H1 (cell line): ENCODE measurements at regions not wholly inside any gene's neighbourhood (a gene's known extent, or its start where the extent isn't known, plus 50 kb on each side); places are given as distances from the start of the nearest gene placed in this dataset.

Source experiments
- CTCF ChIA-PET: fragments of 300-600 bp; sonication (Branson Sonifier 250); formaldehyde crosslinking; loops from one replicate; lab custom pipeline; 2021; ENCODE audit not compliant: partially characterized antibody; lab: Charles Lee
- POLR2A ChIA-PET: fragments of 300-600 bp; sonication (Branson Sonifier 250); formaldehyde crosslinking; loops from one replicate; lab custom pipeline; 2021; ENCODE audit warnings: inconsistent platforms; ENCODE audit not compliant: partially characterized antibody; lab: Charles Lee
- DNase-seq, 2 experiments: peaks; one replicate each; pipeline versions ENCODE4 v3.0.0 to v3.0.0-alpha.2; 2010 to 2022; ENCODE audit warnings: low spot score in 2 of 2, low read depth in 1 of 2, mixed read lengths in 1 of 2
- FAIRE-seq: peaks from 2 replicates; lab custom pipeline; 2011; peaks lifted over from hg19 to GRCh38; lab: Jason Lieb, UNC
- H2AFZ ChIP-seq: 2 replicates; pipeline ENCODE4 v1.8.1; 2012; ENCODE audit warnings: low read length, inconsistent platforms
- H2AK5ac ChIP-seq: 2 replicates; pipeline ENCODE4 v1.6.1; 2013; ENCODE audit warnings: low read depth, low read length
- H2BK120ac ChIP-seq: replicated peaks from 2 replicates; pipeline ENCODE3; 2013; ENCODE audit warnings: low read depth, low read length, inconsistent platforms
- H2BK12ac ChIP-seq: 2 replicates; pipeline ENCODE4 v1.6.1; 2013; ENCODE audit warnings: low read depth, low read length
- H2BK15ac ChIP-seq: 2 replicates; pipeline ENCODE4 v1.6.1; 2013; ENCODE audit warnings: low read length
- H2BK20ac ChIP-seq: 2 replicates; pipeline ENCODE4 v1.6.1; 2013; ENCODE audit warnings: low read length
- H2BK5ac ChIP-seq: 2 replicates; pipeline ENCODE4 v1.6.1; 2013; ENCODE audit warnings: low read depth, low read length
- H3K14ac ChIP-seq: 2 replicates; pipeline ENCODE4 v1.6.1; 2013; ENCODE audit warnings: inconsistent platforms; ENCODE audit not compliant: insufficient read length
- H3K18ac ChIP-seq: 2 replicates; pipeline ENCODE4 v1.6.1; 2013; ENCODE audit warnings: low read length; ENCODE audit errors: extremely low read depth
- H3K23ac ChIP-seq: 2 replicates; pipeline ENCODE4 v1.6.1; 2013; ENCODE audit warnings: inconsistent platforms; ENCODE audit not compliant: insufficient read length
- H3K23me2 ChIP-seq: 2 replicates; pipeline ENCODE4 v1.6.1; 2013; ENCODE audit warnings: low read depth, low read length
- H3K27ac ChIP-seq: 2 replicates; pipeline ENCODE4 v1.6.1; 2011; ENCODE audit warnings: low read depth, low read length, inconsistent platforms
- H3K27me3 ChIP-seq, 4 experiments: replicated peaks in 1 of 4; 1 replicate in 1 of 4; 2 replicates in 3 of 4; pipeline versions ENCODE4 v1.6.1 to v1.8.1; 2011 to 2013; ENCODE audit warnings: low read length in 3 of 4, mild to moderate bottlenecking in 3 of 4, inconsistent platforms in 2 of 4, mixed read lengths in 2 of 4, moderate library complexity in 1 of 4; ENCODE audit not compliant: control insufficient read depth in 3 of 4, insufficient read depth in 3 of 4; ENCODE audit errors: extremely low read depth in 1 of 4
- H3K36me3 ChIP-seq, 4 experiments: 2 replicates each; pipeline versions ENCODE4 v1.6.1 to v1.8.1; 2011 to 2013; ENCODE audit warnings: mild to moderate bottlenecking in 4 of 4, low read length in 3 of 4, moderate library complexity in 2 of 4, control low read depth in 1 of 4, inconsistent platforms in 1 of 4; ENCODE audit not compliant: insufficient read depth in 4 of 4, control insufficient read depth in 2 of 4
- H3K4ac ChIP-seq: replicated peaks from 2 replicates; pipeline ENCODE3; 2013; ENCODE audit warnings: low read length, low read depth, mixed read lengths, inconsistent platforms; ENCODE audit not compliant: insufficient read length
- H3K4me1 ChIP-seq, 4 experiments: replicated peaks in 1 of 4; 1 replicate in 1 of 4; 2 replicates in 3 of 4; pipeline versions ENCODE4 v1.6.1 to v1.8.1; 2011 to 2013; ENCODE audit warnings: low read length in 3 of 4, inconsistent platforms in 2 of 4, mixed read lengths in 1 of 4; ENCODE audit not compliant: insufficient read depth in 4 of 4, control insufficient read depth in 3 of 4
- H3K4me2 ChIP-seq, 2 experiments: 2 replicates each; pipeline versions ENCODE4 v1.6.1 to v1.8.1; 2011 to 2013; ENCODE audit warnings: low read depth in 2 of 2, low read length in 2 of 2, control low read depth in 1 of 2, inconsistent platforms in 1 of 2, mild to moderate bottlenecking in 1 of 2; ENCODE audit not compliant: insufficient read depth in 1 of 2
- H3K4me3 ChIP-seq, 4 experiments: fragments of 200-600, 300-600 bp in 1 of 4; sonication (generic), shearing (Covaris generic), sonication (Bioruptor Twin) in 1 of 4; 2 replicates each; pipeline versions ENCODE4 v1.5.1 to v1.8.1; 2011 to 2016; ENCODE audit warnings: low read length in 4 of 4, low read depth in 3 of 4, control low read depth in 2 of 4, inconsistent platforms in 2 of 4, mild to moderate bottlenecking in 2 of 4, mixed read lengths in 1 of 4, moderate library complexity in 1 of 4; ENCODE audit not compliant: insufficient read depth in 2 of 4; ENCODE audit errors: extremely low read depth in 1 of 4
- H3K56ac ChIP-seq: replicated peaks from 2 replicates; pipeline ENCODE3; 2013; ENCODE audit warnings: low read depth, mild to moderate bottlenecking, mixed read lengths, low read length, inconsistent platforms; ENCODE audit not compliant: insufficient read length
- H3K79me1 ChIP-seq: 2 replicates; pipeline ENCODE4 v1.6.1; 2013; ENCODE audit warnings: low read depth, low read length, control low read depth
- H3K79me2 ChIP-seq, 2 experiments: 2 replicates each; pipeline versions ENCODE4 v1.6.1 to v1.8.1; 2012 to 2013; ENCODE audit warnings: low read length in 2 of 2, mild to moderate bottlenecking in 2 of 2, inconsistent platforms in 1 of 2; ENCODE audit not compliant: insufficient read depth in 2 of 2, control insufficient read depth in 1 of 2
- H3K9ac ChIP-seq, 4 experiments: replicated peaks in 1 of 4; 1 replicate in 1 of 4; 2 replicates in 3 of 4; pipeline versions ENCODE4 v1.6.1 to v1.8.1; 2011 to 2013; ENCODE audit warnings: low read depth in 3 of 4, low read length in 3 of 4, control low read depth in 2 of 4, mild to moderate bottlenecking in 2 of 4, moderate library complexity in 2 of 4, inconsistent platforms in 1 of 4; ENCODE audit errors: extremely low read depth in 1 of 4
- H3K9me3 ChIP-seq, 2 experiments: 2 replicates each; pipeline versions ENCODE4 v1.6.1 to v1.8.1; 2012 to 2013; ENCODE audit warnings: mild to moderate bottlenecking in 2 of 2, moderate library complexity in 2 of 2, control low read depth in 1 of 2, inconsistent platforms in 1 of 2, low read depth in 1 of 2, low read length in 1 of 2, mixed read lengths in 1 of 2; ENCODE audit not compliant: insufficient read depth in 2 of 2
- H4K20me1 ChIP-seq, 2 experiments: replicated peaks in 1 of 2; 2 replicates each; pipeline versions ENCODE3 to v1.8.1; 2011 to 2013; ENCODE audit warnings: inconsistent platforms in 2 of 2, low read length in 2 of 2, mild to moderate bottlenecking in 1 of 2; ENCODE audit not compliant: insufficient read depth in 2 of 2, control insufficient read depth in 1 of 2
- H4K5ac ChIP-seq: 2 replicates; pipeline ENCODE4 v1.6.1; 2013; ENCODE audit warnings: low read length, low read depth, mixed read lengths, inconsistent platforms; ENCODE audit not compliant: insufficient read length
- H4K8ac ChIP-seq: 2 replicates; pipeline ENCODE4 v1.8.0; 2013; ENCODE audit warnings: mild to moderate bottlenecking, moderate library complexity, low read length, inconsistent platforms; ENCODE audit not compliant: insufficient read depth; ENCODE audit errors: extremely low read depth
- H4K91ac ChIP-seq: replicated peaks from 2 replicates; pipeline ENCODE3; 2013; ENCODE audit warnings: low read length, mixed read lengths, inconsistent platforms; ENCODE audit not compliant: insufficient read length
- BACH1 ChIP-seq: IDR thresholded peaks from 2 replicates; pipeline ENCODE4 v1.6.1; 2012; ENCODE audit warnings: low read length, improper control_type of control experiment
- BRCA1 ChIP-seq: IDR thresholded peaks from 2 replicates; pipeline ENCODE4 v1.6.1; 2012; ENCODE audit warnings: low read depth, low read length, improper control_type of control experiment
- EP300 ChIP-seq, 2 experiments: IDR thresholded peaks; 1 replicate in 1 of 2; 2 replicates in 1 of 2; pipeline ENCODE4 v1.6.1; 2011 to 2012; ENCODE audit warnings: low read depth in 2 of 2, low read length in 2 of 2, mild to moderate bottlenecking in 2 of 2, borderline replicate concordance in 1 of 2, inconsistent platforms in 1 of 2, moderate library complexity in 1 of 2
- GABPA ChIP-seq: IDR thresholded peaks from 2 replicates; pipeline ENCODE4 v1.6.1; 2011; ENCODE audit warnings: mild to moderate bottlenecking, low read length, moderate library complexity, borderline replicate concordance; ENCODE audit not compliant: insufficient read depth
- MAFK ChIP-seq: IDR thresholded peaks from 2 replicates; pipeline ENCODE4 v1.6.1; 2012; ENCODE audit warnings: low read depth, mild to moderate bottlenecking, improper control_type of control experiment, low read length
- NANOG ChIP-seq: IDR thresholded peaks from 2 replicates; pipeline ENCODE4 v1.6.1; 2011; ENCODE audit warnings: low read length, low read depth, mild to moderate bottlenecking, inconsistent platforms; ENCODE audit not compliant: insufficient read depth, poor library complexity, severe bottlenecking
- RAD21 ChIP-seq, 2 experiments: IDR thresholded peaks in 1 of 2; conservative IDR thresholded peaks in 1 of 2; 2 replicates each; pipeline ENCODE4 v1.6.1; 2011; ENCODE audit warnings: low read depth in 2 of 2, low read length in 2 of 2, improper control_type of control experiment in 1 of 2, inconsistent platforms in 1 of 2, mild to moderate bottlenecking in 1 of 2, moderate library complexity in 1 of 2
- SAP30 ChIP-seq: fragments of 300-600 bp; sonication (generic); IDR thresholded peaks from 2 replicates; pipeline ENCODE4 v1.7.1; 2012; ENCODE audit warnings: low read length, moderate library complexity, mild to moderate bottlenecking, inconsistent platforms; ENCODE audit not compliant: insufficient read depth, insufficient replicate concordance
- SRF ChIP-seq: IDR thresholded peaks from 2 replicates; pipeline ENCODE4 v1.6.1; 2011; ENCODE audit warnings: mild to moderate bottlenecking, low read depth, low read length, moderate library complexity
- TAF7 ChIP-seq: optimal IDR thresholded peaks from 2 replicates; pipeline ENCODE3; 2011; ENCODE audit warnings: low read depth, mild to moderate bottlenecking, inconsistent platforms, low read length, moderate library complexity, borderline replicate concordance
- TBP ChIP-seq: IDR thresholded peaks from 2 replicates; pipeline ENCODE4 v1.6.1; 2011; ENCODE audit warnings: low read depth, low read length, improper control_type of control experiment
- YY1 ChIP-seq: IDR thresholded peaks from 2 replicates; pipeline ENCODE4 v1.6.1; 2011; ENCODE audit warnings: low read depth, mild to moderate bottlenecking, low read length
- WGBS, 2 experiments: shearing (Covaris generic) in 1 of 2; methylation state at CpG; one replicate each; pipeline versions ENCODE4 v1.1.6 to v1.1.7; 2013 to 2015; ENCODE audit warnings: low lambda C conversion rate in 2 of 2, mixed read lengths in 2 of 2, inconsistent platforms in 1 of 2, low coverage in 1 of 2, missing lambda C conversion rate in 1 of 2; ENCODE audit not compliant: insufficient replicate concordance in 2 of 2, insufficient coverage in 1 of 2, insufficient read length in 1 of 2; ENCODE audit errors: extremely low coverage in 1 of 2, missing lambda C conversion rate in 1 of 2; 5-methylcytosine and 5-hydroxymethylcytosine counted together
- TF ChIP-seq, protein P1 (sequence below): IDR thresholded peaks from 2 replicates; pipeline ENCODE4 v1.6.1; 2012; ENCODE audit warnings: inconsistent platforms

DNA sequence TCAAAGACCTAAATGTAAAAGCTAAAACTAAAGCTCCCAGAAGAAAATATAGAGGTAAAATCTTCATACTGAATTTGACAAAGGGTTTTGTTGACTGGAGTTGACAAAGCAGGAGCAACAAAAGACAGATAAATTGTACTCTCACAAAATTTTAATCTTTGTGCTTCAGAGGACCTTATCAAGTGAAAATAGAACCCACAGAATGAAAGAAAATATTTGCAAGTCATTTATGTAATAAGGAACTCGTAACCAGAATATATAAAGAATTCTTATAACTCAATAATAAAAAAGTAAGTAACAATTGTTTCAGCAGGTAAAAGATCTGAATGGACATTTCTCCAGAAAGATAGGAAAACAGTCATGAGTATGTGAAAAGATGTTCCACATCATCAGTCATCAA is 62.0 kb upstream of the SRRM3 start:
- Histone ChIP-seq H3K4me2 (no peak overlapping the region), H2BK120ac (no peak overlapping the region), H3K36me3 (no peaks in the 10 kb centered on the region), H2BK20ac (no peak overlapping the region)
- TF ChIP-seq BACH1: no peak
- TF ChIP-seq TBP: no peak
- TF ChIP-seq SAP30: no peak
- TF ChIP-seq TAF7: no peak
- TF ChIP-seq MAFK: no peak
- no peak for TF ChIP-seq SRF
- no peak for TF ChIP-seq YY1
- no peak for TF ChIP-seq BRCA1
- no peak for TF ChIP-seq EP300 (IDR thresholded peaks at IDR 0.05; ENCODE audit: borderline replicate concordance in 1 of 2, low read depth in 2 of 2, low read length in 2 of 2)
- no peak for TF ChIP-seq GABPA
- no peak for TF ChIP-seq NANOG
- TF ChIP-seq, protein P1, sequence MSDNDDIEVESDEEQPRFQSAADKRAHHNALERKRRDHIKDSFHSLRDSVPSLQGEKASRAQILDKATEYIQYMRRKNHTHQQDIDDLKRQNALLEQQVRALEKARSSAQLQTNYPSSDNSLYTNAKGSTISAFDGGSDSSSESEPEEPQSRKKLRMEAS: no peak
- TF ChIP-seq RAD21 (IDR thresholded peaks at IDR 0.05 in 1 of 2, conservative IDR thresholded peaks at IDR 0.05 in 1 of 2; ENCODE audit: low read depth in 2 of 2, low read length in 2 of 2): no peak
- TF ChIP-seq, all 59 proteins: peak for 0
- H2BK12ac ChIP-seq: no peak overlapping the region
- no peaks in the 10 kb centered on the region for H4K20me1 ChIP-seq
- H3K4ac ChIP-seq: no peak overlapping the region
- no peak overlapping the region for H2BK15ac ChIP-seq
- 95% methylated on average over 1 of the region's 1 CpG; no CpG with 5 or more reads in 1 of the 2 experiments for WGBS, 2 experiments
- no peak overlapping the region for H2AFZ ChIP-seq
- FAIRE-seq (no peak), DNase-seq (no peak)
- H3K27ac ChIP-seq: no peak overlapping the region
- H3K27me3 ChIP-seq: no peaks in the 10 kb centered on the region
- no peak overlapping the region for H3K9ac ChIP-seq
- H4K8ac ChIP-seq: no peak overlapping the region
- H3K79me2 ChIP-seq: no peaks in the 10 kb centered on the region
- H3K14ac ChIP-seq: no peak overlapping the region
- H3K79me1 ChIP-seq: no peaks in the 10 kb centered on the region
- ChIA-PET POLR2A (no interaction called here), CTCF (interaction anchor here (1.8 kb wide), 1 partner anchor 10 kb away, joined by 5 read pairs; no protein-coding TSS in a partner anchor)
- no peaks in the 10 kb centered on the region for H3K4me1 ChIP-seq
- no peak overlapping the region for H3K23ac ChIP-seq
- no peak overlapping the region for H3K18ac ChIP-seq
- no peak overlapping the region for H4K91ac ChIP-seq
- no peak overlapping the region for H2BK5ac ChIP-seq
- H2AK5ac ChIP-seq: no peak overlapping the region
- H3K56ac ChIP-seq: no peak overlapping the region
- H4K5ac ChIP-seq: no peak overlapping the region
- H3K9me3 ChIP-seq: no peaks in the 10 kb centered on the region
- H3K23me2 ChIP-seq: no peaks in the 10 kb centered on the region
- no peak overlapping the region for H3K4me3 ChIP-seq
